Neuronal stem cell (in vitro differentiated cells): ENCODE measurements at regions not wholly inside any gene's neighbourhood (a gene's known extent, or its start where the extent isn't known, plus 50 kb on each side); places are given as distances from the start of the nearest gene placed in this dataset.

ENCODE experiments used
- DNase-seq: peaks from one replicate; pipeline ENCODE4 v3.0.0-alpha.2; 2013; ENCODE audit warnings: low spot score
- H2AFZ ChIP-seq: one replicate; pipeline ENCODE4 v1.6.1; 2013; ENCODE audit warnings: mild to moderate bottlenecking, low read length, inconsistent platforms
- H2AK5ac ChIP-seq: 2 replicates; pipeline ENCODE4 v1.6.1; 2013; ENCODE audit warnings: low read depth, mild to moderate bottlenecking, inconsistent platforms, low read length, moderate library complexity, mixed read lengths
- H2BK120ac ChIP-seq: 2 replicates; pipeline ENCODE4 v1.6.1; 2013; ENCODE audit warnings: low read depth, mild to moderate bottlenecking, inconsistent platforms, low read length, moderate library complexity, mixed read lengths
- H2BK12ac ChIP-seq: one replicate; pipeline ENCODE4 v1.6.1; 2013; ENCODE audit warnings: low read length, inconsistent platforms
- H2BK15ac ChIP-seq: 2 replicates; pipeline ENCODE4 v1.6.1; 2013; ENCODE audit warnings: mild to moderate bottlenecking, low read length, inconsistent platforms, mixed read lengths
- H2BK5ac ChIP-seq: one replicate; pipeline ENCODE4 v1.6.1; 2013; ENCODE audit warnings: inconsistent platforms, mild to moderate bottlenecking, low read length, moderate library complexity
- H3K14ac ChIP-seq: one replicate; pipeline ENCODE4 v1.6.1; 2013; ENCODE audit warnings: low read length, inconsistent platforms
- H3K18ac ChIP-seq: 2 replicates; pipeline ENCODE4 v1.6.1; 2013; ENCODE audit warnings: low read length, inconsistent platforms
- H3K23ac ChIP-seq: 2 replicates; pipeline ENCODE4 v1.6.1; 2013; ENCODE audit warnings: low read depth, mild to moderate bottlenecking, mixed read lengths, low read length, inconsistent platforms; ENCODE audit not compliant: poor library complexity
- H3K27ac ChIP-seq: replicated peaks from 3 replicates; pipeline ENCODE4 v1.5.1; 2013; ENCODE audit warnings: low read length, inconsistent platforms
- H3K27me3 ChIP-seq, 3 experiments: 2 replicates each; pipeline ENCODE4 v1.6.1; 2013; ENCODE audit warnings: low read length in 3 of 3, mild to moderate bottlenecking in 2 of 3, inconsistent platforms in 1 of 3, low read depth in 1 of 3, mixed read lengths in 1 of 3, moderate library complexity in 1 of 3; ENCODE audit not compliant: control insufficient read depth in 3 of 3, insufficient read depth in 3 of 3
- H3K36me3 ChIP-seq, 2 donors: replicated peaks in 1 of 2; 2 replicates each; pipeline ENCODE4 v1.6.1; 2013; ENCODE audit warnings: low read length in 2 of 2; ENCODE audit not compliant: control insufficient read depth in 2 of 2, insufficient read depth in 2 of 2
- H3K4ac ChIP-seq: 2 replicates; pipeline ENCODE4 v1.6.1; 2013; ENCODE audit warnings: inconsistent platforms, mild to moderate bottlenecking, low read length, moderate library complexity
- H3K4me1 ChIP-seq, 2 donors: 1 replicate in 1 of 2; 2 replicates in 1 of 2; pipeline ENCODE4 v1.6.1; 2013; ENCODE audit warnings: low read length in 2 of 2, low read depth in 1 of 2; ENCODE audit not compliant: control insufficient read depth in 2 of 2, insufficient read depth in 1 of 2
- H3K4me2 ChIP-seq: one replicate; pipeline ENCODE4 v1.6.1; 2013; ENCODE audit warnings: mild to moderate bottlenecking, low read length, inconsistent platforms; ENCODE audit not compliant: insufficient read depth, poor library complexity, severe bottlenecking
- H3K4me3 ChIP-seq, 2 donors: 2 replicates each; pipeline ENCODE4 v1.5.1; 2013; ENCODE audit warnings: low read length in 2 of 2, mild to moderate bottlenecking in 2 of 2, inconsistent platforms in 1 of 2, moderate library complexity in 1 of 2
- H3K79me1 ChIP-seq: one replicate; pipeline ENCODE4 v1.6.1; 2013; ENCODE audit warnings: low read depth, mild to moderate bottlenecking, inconsistent platforms, low read length, moderate library complexity
- H3K9ac ChIP-seq: one replicate; pipeline ENCODE4 v1.6.1; 2013; ENCODE audit warnings: mild to moderate bottlenecking, low read depth, low read length, inconsistent platforms; ENCODE audit not compliant: poor library complexity
- H3K9me3 ChIP-seq, 2 donors: replicated peaks in 1 of 2; 2 replicates each; pipeline versions ENCODE3 to v1.6.1; 2013; ENCODE audit warnings: low read length in 2 of 2, mild to moderate bottlenecking in 2 of 2, inconsistent platforms in 1 of 2, low read depth in 1 of 2, mixed read lengths in 1 of 2, moderate library complexity in 1 of 2; ENCODE audit not compliant: control insufficient read depth in 2 of 2, insufficient read depth in 1 of 2
- H4K8ac ChIP-seq: one replicate; pipeline ENCODE4 v1.6.1; 2013; ENCODE audit warnings: low read depth, mild to moderate bottlenecking, inconsistent platforms, low read length, moderate library complexity
- H4K91ac ChIP-seq: one replicate; pipeline ENCODE4 v1.6.1; 2013; ENCODE audit warnings: low read length, low read depth, mild to moderate bottlenecking, inconsistent platforms; ENCODE audit not compliant: poor library complexity
- WGBS, 2 donors: extraction: QIAGEN DNeasy Blood & Tissue Kit; methylation state at CpG; one replicate each; pipeline ENCODE4 v1.1.7; 2013; ENCODE audit warnings: missing lambda C conversion rate in 2 of 2, mixed read lengths in 1 of 2; ENCODE audit not compliant: insufficient read length in 2 of 2, insufficient replicate concordance in 1 of 2; ENCODE audit errors: extremely low coverage in 2 of 2; 5-methylcytosine and 5-hydroxymethylcytosine counted together

GRCh38 chr4:11511321-11511720 is 82.6 kb upstream of the HS3ST1 start:
- no peak overlapping the region for H2AK5ac ChIP-seq
- H3K23ac ChIP-seq = no peak overlapping the region
- H4K91ac ChIP-seq = no peak overlapping the region
- H2BK120ac ChIP-seq = no peak overlapping the region
- H3K4me3 ChIP-seq = no peak overlapping the region
- H2AFZ ChIP-seq = no peak overlapping the region
- no peak overlapping the region for H3K4ac ChIP-seq
- H3K27me3 ChIP-seq = no peaks in the 10 kb centered on the region
- no peak overlapping the region for H2BK15ac ChIP-seq
- no peak overlapping the region for H2BK12ac ChIP-seq
- H3K27ac ChIP-seq = no peak overlapping the region
- no peak overlapping the region for H4K8ac ChIP-seq
- no peak for DNase-seq
- H3K4me2 ChIP-seq = no peak overlapping the region
- peaks cover 0 to 4% of the 10 kb centered on the region in 2 donors for H3K9me3 ChIP-seq
- H3K4me1 ChIP-seq = peaks cover 0 to 2% of the 10 kb centered on the region in 2 donors
- WGBS, 2 donors = no CpG with 5 or more reads among the region's 3 CpGs
- no peaks in the 10 kb centered on the region for H3K79me1 ChIP-seq
- no peak overlapping the region for H3K9ac ChIP-seq
- peaks cover 0 to 2% of the 10 kb centered on the region in 2 donors for H3K36me3 ChIP-seq
- no peak overlapping the region for H2BK5ac ChIP-seq
- no peak overlapping the region for H3K18ac ChIP-seq
- no peak overlapping the region for H3K14ac ChIP-seq

- no peak overlapping the region for H3K4me2 ChIP-seq
- H3K23ac ChIP-seq = no peak overlapping the region
- no peak overlapping the region for H3K4ac ChIP-seq
- H3K9me3 ChIP-seq = peaks cover 0 to 2% of the 10 kb centered on the region in 2 donors
- no peak overlapping the region for H3K27ac ChIP-seq
- no peak overlapping the region for H3K14ac ChIP-seq
- no peak overlapping the region for H3K4me3 ChIP-seq
- no peak overlapping the region for H2BK15ac ChIP-seq
- H2AK5ac ChIP-seq = no peak overlapping the region
- H4K8ac ChIP-seq = no peak overlapping the region
- peaks cover 0 to 2% of the 10 kb centered on the region in 2 donors for H3K36me3 ChIP-seq
- H2AFZ ChIP-seq = no peak overlapping the region
- no peak overlapping the region for H2BK5ac ChIP-seq
- no CpG with 5 or more reads among the region's 3 CpGs for WGBS, 2 donors
- H3K27me3 ChIP-seq = no peaks in the 10 kb centered on the region
- no peak overlapping the region for H2BK12ac ChIP-seq
- no peak overlapping the region for H3K9ac ChIP-seq
- H3K79me1 ChIP-seq = no peaks in the 10 kb centered on the region
- peaks cover 0 to 5% of the 10 kb centered on the region in 2 donors for H3K4me1 ChIP-seq
- H4K91ac ChIP-seq = no peak overlapping the region
- no peak overlapping the region for H2BK120ac ChIP-seq
- DNase-seq = no peak
- no peak overlapping the region for H3K18ac ChIP-seq
Measured at GRCh38 chr4:11507920-11508319, 79.2 kb upstream of the HS3ST1 start.

GRCh38 chr4:11506194-11506593 is 77.5 kb upstream of the HS3ST1 start:
- Histone ChIP-seq H2BK12ac (no peak overlapping the region), H4K8ac (no peak overlapping the region), H3K36me3 (peaks cover 0 to 2% of the 10 kb centered on the region in 2 donors), H3K9me3 (peaks cover 0 to 2% of the 10 kb centered on the region in 2 donors), H3K23ac (no peak overlapping the region), H3K4ac (no peak overlapping the region), H3K18ac (no peak overlapping the region), H3K9ac (peak overlapping the region; percentile 33), H3K79me1 (no peaks in the 10 kb centered on the region), H2BK15ac (no peak overlapping the region), H2AK5ac (no peak overlapping the region), H3K4me3 (no peak overlapping the region), H3K4me2 (no peak overlapping the region), H3K27ac (no peak overlapping the region), H3K27me3 (no peaks in the 10 kb centered on the region), H2BK5ac (no peak overlapping the region), H4K91ac (peak overlapping the region; percentile 58), H3K14ac (no peak overlapping the region), H3K4me1 (peaks cover 0 to 5% of the 10 kb centered on the region in 2 donors), H2AFZ (no peak overlapping the region), H2BK120ac (no peak overlapping the region)
- DNase-seq = no peak
- WGBS, 2 donors = no CpG with 5 or more reads among the region's 4 CpGs

GRCh38 chr4:11505221-11505971 is 76.7 kb upstream of the HS3ST1 start:
- Histone ChIP-seq H2BK120ac (no peak overlapping the region), H3K23ac (no peak overlapping the region), H2AFZ (no peak overlapping the region), H2BK5ac (no peak overlapping the region), H3K4ac (no peak overlapping the region), H3K36me3 (peaks cover 0 to 2% of the 10 kb centered on the region in 2 donors), H2BK15ac (no peak overlapping the region), H3K27ac (no peak overlapping the region), H2BK12ac (no peak overlapping the region), H3K4me2 (no peak overlapping the region), H4K8ac (no peak overlapping the region), H2AK5ac (no peak overlapping the region), H3K79me1 (no peaks in the 10 kb centered on the region), H3K9me3 (peaks cover 0 to 2% of the 10 kb centered on the region in 2 donors), H3K18ac (no peak overlapping the region), H3K27me3 (no peaks in the 10 kb centered on the region), H3K9ac (no peak overlapping the region), H3K4me3 (no peak overlapping the region), H3K4me1 (peaks cover 0 to 5% of the 10 kb centered on the region in 2 donors), H4K91ac (no peak overlapping the region), H3K14ac (no peak overlapping the region)
- no peak for DNase-seq
- no CpG with 5 or more reads among the region's 5 CpGs for WGBS, 2 donors
